ENCODE measurements at regions not wholly inside any gene's neighbourhood (a gene's known extent, or its start where the extent isn't known, plus 50 kb on each side); places are given as distances from the start of the nearest gene placed in this dataset.

GRCh38 chr2:108079736-108080135, 93.4 kb downstream of the SLC5A7 start:
- no peak overlapping the region for H3K4me3 ChIP-seq (ENCODE audit: low read depth, low read length)
- no peak for DNase-seq (ENCODE audit: low read depth)
- TF ChIP-seq, protein P1, sequence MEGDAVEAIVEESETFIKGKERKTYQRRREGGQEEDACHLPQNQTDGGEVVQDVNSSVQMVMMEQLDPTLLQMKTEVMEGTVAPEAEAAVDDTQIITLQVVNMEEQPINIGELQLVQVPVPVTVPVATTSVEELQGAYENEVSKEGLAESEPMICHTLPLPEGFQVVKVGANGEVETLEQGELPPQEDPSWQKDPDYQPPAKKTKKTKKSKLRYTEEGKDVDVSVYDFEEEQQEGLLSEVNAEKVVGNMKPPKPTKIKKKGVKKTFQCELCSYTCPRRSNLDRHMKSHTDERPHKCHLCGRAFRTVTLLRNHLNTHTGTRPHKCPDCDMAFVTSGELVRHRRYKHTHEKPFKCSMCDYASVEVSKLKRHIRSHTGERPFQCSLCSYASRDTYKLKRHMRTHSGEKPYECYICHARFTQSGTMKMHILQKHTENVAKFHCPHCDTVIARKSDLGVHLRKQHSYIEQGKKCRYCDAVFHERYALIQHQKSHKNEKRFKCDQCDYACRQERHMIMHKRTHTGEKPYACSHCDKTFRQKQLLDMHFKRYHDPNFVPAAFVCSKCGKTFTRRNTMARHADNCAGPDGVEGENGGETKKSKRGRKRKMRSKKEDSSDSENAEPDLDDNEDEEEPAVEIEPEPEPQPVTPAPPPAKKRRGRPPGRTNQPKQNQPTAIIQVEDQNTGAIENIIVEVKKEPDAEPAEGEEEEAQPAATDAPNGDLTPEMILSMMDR (IDR thresholded peaks at IDR 0.05; ENCODE audit: control insufficient read depth, extremely low read depth, insufficient read depth): no peak

DNA sequence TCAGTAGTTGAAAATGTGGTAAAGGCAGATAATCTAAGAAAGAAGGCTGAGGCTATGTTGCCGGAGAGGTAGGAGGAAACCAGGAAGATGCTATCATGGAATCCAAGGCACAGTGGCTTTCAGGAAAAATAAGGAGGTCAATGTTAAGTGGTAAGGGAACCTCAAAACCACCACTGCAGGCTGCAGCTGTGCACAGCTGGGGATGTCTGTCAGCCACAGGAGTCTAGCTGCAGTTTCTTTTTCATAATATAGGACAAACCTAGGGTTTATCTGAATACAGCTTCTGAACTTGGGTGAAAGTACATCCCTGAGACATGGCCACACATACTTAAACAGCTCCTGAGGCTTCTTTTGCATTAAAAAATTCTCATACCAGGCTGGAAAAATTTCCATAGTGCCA, 93.9 kb downstream of the SLC5A7 start:
- H3K4me3 ChIP-seq (ENCODE audit: low read depth, low read length): no peak overlapping the region

DNA sequence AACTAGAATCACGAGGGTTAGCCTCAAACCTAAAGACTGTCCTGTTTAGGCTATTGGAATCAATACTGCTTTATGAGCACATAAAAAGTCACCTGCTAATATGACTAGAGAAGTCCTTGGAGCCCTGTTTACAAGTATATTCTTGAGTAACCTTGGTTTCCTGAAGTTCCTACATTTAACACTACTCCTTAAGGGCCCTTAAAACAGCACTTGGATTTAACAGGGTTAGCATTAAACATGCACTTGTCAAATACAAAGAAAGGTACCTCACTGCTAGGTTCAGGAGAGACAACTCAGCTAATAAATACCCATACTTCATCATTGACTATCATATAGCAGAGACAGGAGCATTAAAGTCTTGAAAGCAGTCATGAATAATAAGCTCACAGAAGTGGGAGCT, 96.7 kb downstream of the SLC5A7 start:
- H3K4me3 ChIP-seq (ENCODE audit: low read depth, low read length): no peak overlapping the region
- DNase-seq (ENCODE audit: low read depth): no peak
- TF ChIP-seq, protein P1 (IDR thresholded peaks at IDR 0.05; ENCODE audit: control insufficient read depth, extremely low read depth, insufficient read depth): no peak

More for the DNA sequence above, 93.9 kb downstream of the SLC5A7 start:
- TF ChIP-seq, protein P1 (IDR thresholded peaks at IDR 0.05; ENCODE audit: control insufficient read depth, extremely low read depth, insufficient read depth): no peak
- no peak for DNase-seq (ENCODE audit: low read depth)

DNA sequence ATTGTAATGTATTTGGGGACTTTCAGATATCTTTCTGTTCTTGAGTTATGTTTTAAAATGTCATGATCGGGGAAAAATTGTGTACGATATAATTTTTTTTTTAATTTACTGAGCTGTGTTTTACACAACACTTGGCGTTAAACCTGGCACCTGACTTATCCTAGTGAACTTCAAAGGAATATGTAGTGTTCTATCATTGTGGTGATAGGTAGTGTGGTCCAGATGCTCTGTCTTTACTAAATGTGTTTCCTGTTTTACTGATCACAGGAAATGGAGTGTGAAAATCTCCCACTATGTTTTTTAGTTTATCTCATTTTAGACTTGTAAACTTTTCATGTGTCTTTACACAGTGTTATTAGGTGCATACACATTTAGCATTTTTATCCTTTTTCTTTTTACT, 98.0 kb downstream of the SLC5A7 start:
- H3K4me3 ChIP-seq (ENCODE audit: low read depth, low read length): no peak overlapping the region
- DNase-seq (ENCODE audit: low read depth): no peak
- TF ChIP-seq, protein P1 (IDR thresholded peaks at IDR 0.05; ENCODE audit: control insufficient read depth, extremely low read depth, insufficient read depth): no peak

DNA sequence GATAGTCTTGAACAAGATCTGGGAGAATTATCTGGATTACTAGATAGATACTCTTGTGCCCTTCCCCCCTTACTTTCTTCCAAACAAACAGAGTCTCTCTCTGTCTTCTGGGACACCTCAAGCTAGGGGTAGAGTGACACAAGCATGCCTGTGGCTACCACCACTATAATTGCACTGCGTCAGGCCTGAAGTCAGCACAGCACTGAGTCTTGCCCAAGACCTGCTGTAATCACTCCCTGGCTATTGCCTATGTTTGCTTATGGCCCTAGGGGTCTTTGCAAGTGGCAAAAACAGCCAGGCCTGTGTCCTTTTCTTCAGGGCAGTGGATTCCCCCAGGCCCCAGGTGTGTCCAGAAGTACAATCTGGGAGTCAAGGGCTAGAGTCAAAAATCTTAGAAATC, 106.6 kb downstream of the SLC5A7 start:
- TF ChIP-seq, protein P1 (IDR thresholded peaks at IDR 0.05; ENCODE audit: control insufficient read depth, extremely low read depth, insufficient read depth): no peak
- no peak overlapping the region for H3K4me3 ChIP-seq (ENCODE audit: low read depth, low read length)
- no peak for DNase-seq (ENCODE audit: low read depth)

DNA sequence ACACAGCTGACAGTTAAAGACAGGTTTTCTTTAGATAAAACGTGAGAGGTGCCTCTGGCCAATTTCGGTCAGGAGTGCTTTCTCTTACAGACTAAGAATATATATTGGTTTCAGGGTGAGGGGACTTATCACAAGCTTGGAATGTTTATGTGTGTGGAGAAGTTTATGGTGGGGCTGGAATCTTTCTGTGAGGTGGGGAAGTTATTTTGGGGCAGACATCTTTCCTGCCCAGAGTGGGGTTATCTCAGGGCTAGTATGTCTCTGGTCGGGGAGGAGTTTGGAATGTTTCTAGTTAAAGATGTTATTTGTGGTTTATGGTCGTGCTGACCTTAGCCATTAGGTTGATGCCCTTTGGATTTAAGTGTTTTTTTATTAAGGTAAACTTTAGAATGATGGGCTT, 115.2 kb downstream of the SLC5A7 start:
- no peak overlapping the region for H3K4me3 ChIP-seq (ENCODE audit: low read depth, low read length)
- TF ChIP-seq, protein P1 (IDR thresholded peaks at IDR 0.05; ENCODE audit: control insufficient read depth, extremely low read depth, insufficient read depth): no peak
- DNase-seq (ENCODE audit: low read depth): no peak

GRCh38 chr2:108106731-108107130, 120.4 kb downstream of the SLC5A7 start:
- TF ChIP-seq, protein P1 (IDR thresholded peaks at IDR 0.05; ENCODE audit: control insufficient read depth, extremely low read depth, insufficient read depth): no peak
- no peak overlapping the region for H3K4me3 ChIP-seq (ENCODE audit: low read depth, low read length)
- no peak for DNase-seq (ENCODE audit: low read depth)
